Heart left ventricle (tissue), 16 donors: ENCODE measurements at regions not wholly inside any gene's neighbourhood (a gene's known extent, or its start where the extent isn't known, plus 50 kb on each side); places are given as distances from the start of the nearest gene placed in this dataset.

Source experiments
- ATAC-seq, 4 donors: fragments of 200-7000 bp; cut with Tn5 transposase; one replicate each; pipeline ENCODE4 v1.9.1; 2020 to 2022; ENCODE audit warnings: moderate library complexity in 4 of 4, mild to moderate bottlenecking in 3 of 4, moderate number of reproducible peaks in 1 of 4
- DNase-seq, 5 donors: peaks; one replicate each; pipeline ENCODE4 v3.0.0-alpha.2; 2020
- H3K27ac ChIP-seq, 12 donors: fragments of 200-600 bp; sonication (generic) in 4 of 12; one replicate each; pipeline versions ENCODE4 v1.5.0 to v1.8.0; 2016 to 2022; ENCODE audit warnings: mild to moderate bottlenecking in 2 of 12
- H3K27me3 ChIP-seq, 9 donors: fragments of 200-600 bp; sonication (generic) in 2 of 9; one replicate each; pipeline versions ENCODE4 v1.5.1 to v1.8.0; 2016 to 2022; ENCODE audit warnings: mild to moderate bottlenecking in 3 of 9
- H3K36me3 ChIP-seq, 9 donors: fragments of 200-600 bp; sonication (generic) in 2 of 9; one replicate each; pipeline versions ENCODE4 v1.5.0 to v1.8.0; 2018 to 2022; ENCODE audit warnings: mild to moderate bottlenecking in 2 of 9
- H3K4me1 ChIP-seq, 12 donors: fragments of 200-600 bp; sonication (generic) in 4 of 12; one replicate each; pipeline versions ENCODE4 v1.5.0 to v1.8.0; 2016 to 2022; ENCODE audit warnings: mild to moderate bottlenecking in 3 of 12
- H3K4me3 ChIP-seq, 12 donors: fragments of 200-600 bp; sonication (generic) in 4 of 12; one replicate each; pipeline versions ENCODE4 v1.5.0 to v1.8.0; 2017 to 2022; ENCODE audit warnings: mild to moderate bottlenecking in 9 of 12, moderate library complexity in 4 of 12
- H3K9me3 ChIP-seq, 12 donors: fragments of 200-600 bp; sonication (generic) in 4 of 12; one replicate each; pipeline versions ENCODE4 v1.5.0 to v1.8.0; 2016 to 2022; ENCODE audit warnings: mild to moderate bottlenecking in 1 of 12
- CTCF ChIP-seq, 12 donors: fragments of 200-600 bp; sonication (generic) in 4 of 12; IDR thresholded peaks; one replicate each; pipeline versions ENCODE4 v1.5.0 to v1.8.0; 2018 to 2022; ENCODE audit warnings: antibody characterized with exemption in 12 of 12, mild to moderate bottlenecking in 5 of 12
- POLR2A ChIP-seq, 2 donors: fragments of 450-650 bp; IDR thresholded peaks; one replicate each; pipeline ENCODE4 v1.6.1; 2017; ENCODE audit warnings: antibody characterized with exemption in 2 of 2, mild to moderate bottlenecking in 2 of 2, moderate library complexity in 2 of 2
- WGBS, 4 donors: extraction: QIAGEN DNeasy Blood & Tissue Kit in 2 of 4; methylation state at CpG; one replicate each; pipeline versions ENCODE4 v1.1.5 to v1.1.7; 2013 to 2018; 5-methylcytosine and 5-hydroxymethylcytosine counted together
- intact Hi-C, 10 donors: fragments of 100-400 bp; cut with DNase I; formaldehyde crosslinking; loops; one replicate each; pipeline versions ENCODE4 v1.11.1 to v1.14.2; 2022
- donor health status: ischemic (EF 13 %, LVEDD 7.1; RV severe dilation, severe dysfunction).
- donor health status: healthy with polysubstance abuse.
- donor health status: DM: no; HTN: yes; CAD: no.
- donor health status: DM: no; HTN: no; CAD: no.
- donor health status: ischemic (EF 25% LVEDD 6.9; RV normal size, moderate dysfunction).
- donor health status: ischemic (EF 25% LVEDD 5.7; RV mildly dilated, moderate dysfunction).
- donor health status: healthy.
- donor health status: DM: yes; HTN: yes; CAD: no.
- donor health status: ischemic (EF 35%, LVEDD 5.7; RV mildly dilated, moderate dysfunction).
- donor health status: nonischemic (EF 11% LVEDD 7.7; RV severe dilation, severe dysfunction).
- donor health status: DM: yes; HTN: yes; CAD: no.
- donor health status: PGD.
- donor health status: ischemic (EF 29% LVEDD 5.4; RV normal size, mild dysfunction).
- donor health status: nonischemic (EF 23%, LVEDD 6.1; RV moderate dilation, normal function).

DNA sequence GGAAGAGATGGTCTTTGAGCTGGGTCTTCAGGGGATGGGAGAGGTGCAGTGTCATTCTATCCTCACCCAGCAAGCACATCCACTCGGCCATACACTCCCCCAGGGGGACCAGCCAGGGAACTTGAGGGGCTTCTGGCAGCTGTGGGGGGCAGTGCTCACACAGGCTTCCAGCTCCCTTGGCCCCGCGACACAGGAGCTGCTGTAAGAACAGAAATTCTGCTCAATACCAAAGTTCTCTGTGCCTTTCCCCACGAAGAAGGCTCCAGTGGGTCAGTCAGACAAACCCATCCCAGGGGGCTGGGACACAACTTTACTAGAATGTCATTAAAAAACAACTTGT, 289.1 kb upstream of the RTL1 start:
- Histone ChIP-seq H3K27me3 (peaks cover 0 to 15% (median 0%) of the 10 kb centered on the region in 9 donors), H3K9me3 (no peaks in the 10 kb centered on the region)
- intact Hi-C loops = no loop called here

DNA sequence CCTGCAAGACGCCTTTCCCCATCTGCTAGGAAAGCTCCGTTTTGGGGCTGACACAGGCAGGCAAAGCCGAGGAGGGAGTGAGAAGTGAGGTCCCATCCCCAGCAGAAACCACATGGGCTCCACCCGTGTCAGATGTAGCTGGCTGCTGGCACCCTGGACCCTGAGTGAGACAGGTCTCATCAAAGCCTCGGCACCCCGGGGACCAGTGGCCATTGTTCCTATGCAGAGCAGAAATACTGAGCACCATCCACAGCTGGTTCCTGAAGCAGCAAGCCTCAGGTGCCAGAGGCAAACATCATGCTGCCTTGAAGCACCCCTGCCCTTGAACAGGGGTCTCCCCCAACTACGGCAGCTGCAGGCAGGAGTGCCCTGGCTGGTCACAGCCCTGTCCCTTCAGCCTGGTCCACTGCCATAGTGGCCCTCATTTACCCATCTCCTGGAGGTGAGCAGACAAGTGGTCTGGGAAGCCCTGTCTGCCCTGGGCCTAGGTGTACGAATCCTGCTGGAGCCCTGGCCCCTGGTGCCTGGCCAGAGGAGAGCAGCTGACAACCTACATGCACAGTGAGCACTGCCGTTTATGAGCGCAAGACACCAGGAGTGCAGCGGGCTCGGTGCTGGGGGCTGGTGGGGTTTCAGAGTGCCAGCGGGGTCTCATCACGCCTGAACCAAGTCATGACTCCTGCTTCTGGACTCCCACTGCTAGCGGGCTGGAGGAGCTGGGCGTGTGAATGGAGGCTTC, 289.8 kb upstream of the RTL1 start:
- Histone ChIP-seq H3K27me3 (peaks cover 0 to 15% (median 0%) of the 10 kb centered on the region in 9 donors), H3K4me1 (no peaks in the 10 kb centered on the region), H3K27ac (no peak overlapping the region), H3K9me3 (no peaks in the 10 kb centered on the region), H3K36me3 (no peaks in the 10 kb centered on the region), H3K4me3 (no peak overlapping the region)
- TF ChIP-seq CTCF (IDR thresholded peaks at IDR 0.05) (no peak), POLR2A (IDR thresholded peaks at IDR 0.05) (no peak)
- 79 to 86% (median 83%) methylated on average over 5 to 16 of the region's 16 CpGs for WGBS, 4 donors
- ATAC-seq (no peak), DNase-seq (no peak)
- intact Hi-C loops = no loop called here

More for the DNA sequence above, 289.1 kb upstream of the RTL1 start:
- Histone ChIP-seq H3K27ac (no peak overlapping the region), H3K4me3 (no peak overlapping the region), H3K4me1 (no peaks in the 10 kb centered on the region), H3K36me3 (no peaks in the 10 kb centered on the region)
- DNase-seq (no peak), ATAC-seq (no peak)
- TF ChIP-seq CTCF (IDR thresholded peaks at IDR 0.05) (no peak), POLR2A (IDR thresholded peaks at IDR 0.05) (no peak)
- WGBS, 4 donors = 29 to 86% (median 78%) methylated on average over 1 to 4 of the region's 4 CpGs

GRCh38 chr14:101193845-101194372, 290.4 kb upstream of the RTL1 start:
- 63 to 72% (median 67%) methylated on average over 15 of the region's 15 CpGs for WGBS, 4 donors
- no peak for ATAC-seq
- TF ChIP-seq POLR2A (IDR thresholded peaks at IDR 0.05) (no peak), CTCF (IDR thresholded peaks at IDR 0.05) (no peak)
- DNase-seq = no peak
- H3K9me3 ChIP-seq = no peaks in the 10 kb centered on the region
- H3K4me3 ChIP-seq = no peak overlapping the region
- no peaks in the 10 kb centered on the region for H3K4me1 ChIP-seq
- H3K27me3 ChIP-seq = peaks cover 0 to 15% (median 0%) of the 10 kb centered on the region in 9 donors
- H3K36me3 ChIP-seq = no peaks in the 10 kb centered on the region
- intact Hi-C loops = no loop called here
- no peak overlapping the region for H3K27ac ChIP-seq

- ATAC-seq = no peak
- Histone ChIP-seq H3K36me3 (no peaks in the 10 kb centered on the region), H3K27ac (no peak overlapping the region), H3K4me3 (no peak overlapping the region), H3K4me1 (no peaks in the 10 kb centered on the region), H3K27me3 (peaks cover 0 to 15% (median 0%) of the 10 kb centered on the region in 9 donors), H3K9me3 (no peaks in the 10 kb centered on the region)
- DNase-seq = no peak
- TF ChIP-seq POLR2A (IDR thresholded peaks at IDR 0.05) (no peak), CTCF (IDR thresholded peaks at IDR 0.05) (no peak)
- WGBS, 4 donors = 75 to 83% (median 78%) methylated on average over 15 to 20 of the region's 20 CpGs
- intact Hi-C loops = no loop called here
Observed at GRCh38 chr14:101194373-101195308, 291.1 kb upstream of the RTL1 start.
